HUES64 (cell line): ENCODE measurements at regions not wholly inside any gene's neighbourhood (a gene's known extent, or its start where the extent isn't known, plus 50 kb on each side); places are given as distances from the start of the nearest gene placed in this dataset.

Experiments used
- H3K27ac ChIP-seq: 2 replicates; pipeline ENCODE4 v1.7.0; 2013; ENCODE audit warnings: low read depth, low read length, inconsistent platforms
- H3K27me3 ChIP-seq: 2 replicates; pipeline ENCODE4 v1.6.1; 2013; ENCODE audit warnings: mild to moderate bottlenecking, low read length; ENCODE audit not compliant: insufficient read depth
- H3K36me3 ChIP-seq: 2 replicates; pipeline ENCODE4 v1.6.1; 2013; ENCODE audit warnings: mild to moderate bottlenecking, low read length; ENCODE audit not compliant: insufficient read depth
- H3K4me1 ChIP-seq: 2 replicates; pipeline ENCODE4 v1.6.1; 2013; ENCODE audit warnings: mild to moderate bottlenecking, low read length, moderate library complexity; ENCODE audit not compliant: insufficient read depth
- H3K4me3 ChIP-seq: 2 replicates; pipeline ENCODE4 v1.5.1; 2013; ENCODE audit warnings: mild to moderate bottlenecking, low read length, moderate library complexity
- H3K9ac ChIP-seq: 2 replicates; pipeline ENCODE4 v1.6.1; 2013; ENCODE audit warnings: mild to moderate bottlenecking, low read depth, low read length
- H3K9me3 ChIP-seq: 2 replicates; pipeline ENCODE4 v1.6.1; 2013; ENCODE audit warnings: low read depth, low read length; ENCODE audit not compliant: insufficient read depth
- WGBS: fragments of 150-250, 120-280 bp; methylation state at CpG from one replicate; pipeline ENCODE4 v1.1.7; 2013; ENCODE audit warnings: missing lambda C conversion rate; 5-methylcytosine and 5-hydroxymethylcytosine counted together

GRCh38 chr1:56433056-56433577, 146.2 kb downstream of the PLPP3 start:
- peaks cover 30% of the 10 kb centered on the region for H3K27me3 ChIP-seq
- WGBS, result 92% methylated on average over 4 of the region's 4 CpGs
- peaks cover 51% of the 10 kb centered on the region for H3K4me1 ChIP-seq
- H3K27ac ChIP-seq, result no peak overlapping the region
- H3K4me3 ChIP-seq, result no peak overlapping the region
- H3K9me3 ChIP-seq, result no peaks in the 10 kb centered on the region
- no peak overlapping the region for H3K9ac ChIP-seq
- no peaks in the 10 kb centered on the region for H3K36me3 ChIP-seq

GRCh38 chr1:56432166-56432971, 147.0 kb downstream of the PLPP3 start:
- Histone ChIP-seq H3K27ac (no peak overlapping the region), H3K4me3 (no peak overlapping the region), H3K9ac (no peak overlapping the region), H3K9me3 (no peaks in the 10 kb centered on the region), H3K27me3 (peaks cover 30% of the 10 kb centered on the region), H3K36me3 (no peaks in the 10 kb centered on the region), H3K4me1 (peaks cover 43% of the 10 kb centered on the region)
- 74% methylated on average over 8 of the region's 8 CpGs for WGBS

- no peaks in the 10 kb centered on the region for H3K36me3 ChIP-seq
- H3K4me1 ChIP-seq, result peaks cover 24% of the 10 kb centered on the region; the same call in 1 of the 2 replicates
- no peak overlapping the region for H3K27ac ChIP-seq
- H3K9ac ChIP-seq, result no peak overlapping the region
- peaks cover 28% of the 10 kb centered on the region for H3K27me3 ChIP-seq
- WGBS, result 83% methylated on average over 4 of the region's 4 CpGs
- H3K4me3 ChIP-seq, result no peak overlapping the region
- H3K9me3 ChIP-seq, result no peaks in the 10 kb centered on the region
Observed at GRCh38 chr1:56430141-56430839, 149.1 kb downstream of the PLPP3 start.

DNA sequence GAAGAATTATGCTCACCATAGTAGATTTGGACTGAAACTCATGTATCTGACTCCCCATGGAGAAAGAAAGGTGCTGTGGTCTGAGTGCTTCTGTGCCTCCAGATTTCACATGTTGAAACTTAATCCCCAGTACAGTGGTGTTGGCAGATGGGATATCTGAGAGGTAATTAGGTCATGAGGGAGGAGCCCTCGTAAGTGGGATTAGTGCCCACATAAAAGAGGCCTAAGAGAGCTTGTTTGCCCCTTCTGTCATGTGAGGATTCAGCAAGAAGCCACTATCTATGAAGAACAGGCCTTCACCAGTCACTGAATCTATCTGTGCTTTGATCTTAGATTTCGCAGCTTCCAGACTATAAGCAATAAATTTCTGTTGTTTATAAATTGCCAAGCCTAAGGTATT, 150.1 kb downstream of the PLPP3 start:
- H3K27me3 ChIP-seq, result peaks cover 18% of the 10 kb centered on the region
- H3K4me3 ChIP-seq, result no peak overlapping the region
- H3K27ac ChIP-seq, result no peak overlapping the region
- H3K9me3 ChIP-seq, result no peaks in the 10 kb centered on the region
- no peaks in the 10 kb centered on the region for H3K36me3 ChIP-seq
- peaks cover 21% of the 10 kb centered on the region; the same call in 1 of the 2 replicates for H3K4me1 ChIP-seq
- no peak overlapping the region for H3K9ac ChIP-seq
- WGBS, result 94% methylated on average over 2 of the region's 2 CpGs

- Histone ChIP-seq H3K9me3 (no peaks in the 10 kb centered on the region), H3K36me3 (no peaks in the 10 kb centered on the region), H3K4me1 (peaks cover 10% of the 10 kb centered on the region; the same call in 1 of the 2 replicates), H3K4me3 (no peak overlapping the region), H3K27ac (no peak overlapping the region), H3K27me3 (peaks cover 3% of the 10 kb centered on the region; the same call in 1 of the 2 replicates), H3K9ac (no peak overlapping the region)
- 78% methylated on average over 1 of the region's 1 CpG for WGBS
Observed at GRCh38 chr1:56426587-56427381, 152.6 kb downstream of the PLPP3 start.

DNA sequence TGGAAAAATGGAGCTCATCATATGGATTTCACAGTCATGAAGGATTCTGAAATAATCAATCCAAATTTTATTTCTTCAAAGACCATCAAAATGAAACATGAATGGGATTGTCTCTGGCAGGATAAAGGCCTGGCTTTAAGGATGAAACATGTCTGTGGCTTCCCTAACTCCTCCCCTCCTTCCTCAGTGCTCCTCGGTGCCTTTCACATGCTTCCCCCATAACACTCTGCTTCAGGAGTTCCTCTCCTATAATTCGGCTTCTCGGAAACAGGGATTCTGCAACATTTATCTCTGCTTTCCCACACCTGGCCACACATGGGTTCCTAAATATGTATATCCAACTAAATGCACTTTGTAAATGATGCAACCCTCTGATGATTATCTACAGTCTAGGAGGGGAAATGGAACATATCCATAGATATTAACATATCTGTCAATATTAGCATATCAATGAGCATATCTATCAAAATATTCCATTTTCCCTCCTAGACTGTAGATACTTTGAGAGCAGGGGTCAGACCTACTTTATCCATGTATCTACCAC, 153.8 kb downstream of the PLPP3 start:
- Histone ChIP-seq H3K4me3 (no peak overlapping the region), H3K36me3 (no peaks in the 10 kb centered on the region), H3K9me3 (no peaks in the 10 kb centered on the region), H3K9ac (no peak overlapping the region), H3K27me3 (no peaks in the 10 kb centered on the region), H3K27ac (no peak overlapping the region), H3K4me1 (peaks cover 7% of the 10 kb centered on the region; the same call in 1 of the 2 replicates)
- WGBS, result 91% methylated on average over 3 of the region's 3 CpGs

DNA sequence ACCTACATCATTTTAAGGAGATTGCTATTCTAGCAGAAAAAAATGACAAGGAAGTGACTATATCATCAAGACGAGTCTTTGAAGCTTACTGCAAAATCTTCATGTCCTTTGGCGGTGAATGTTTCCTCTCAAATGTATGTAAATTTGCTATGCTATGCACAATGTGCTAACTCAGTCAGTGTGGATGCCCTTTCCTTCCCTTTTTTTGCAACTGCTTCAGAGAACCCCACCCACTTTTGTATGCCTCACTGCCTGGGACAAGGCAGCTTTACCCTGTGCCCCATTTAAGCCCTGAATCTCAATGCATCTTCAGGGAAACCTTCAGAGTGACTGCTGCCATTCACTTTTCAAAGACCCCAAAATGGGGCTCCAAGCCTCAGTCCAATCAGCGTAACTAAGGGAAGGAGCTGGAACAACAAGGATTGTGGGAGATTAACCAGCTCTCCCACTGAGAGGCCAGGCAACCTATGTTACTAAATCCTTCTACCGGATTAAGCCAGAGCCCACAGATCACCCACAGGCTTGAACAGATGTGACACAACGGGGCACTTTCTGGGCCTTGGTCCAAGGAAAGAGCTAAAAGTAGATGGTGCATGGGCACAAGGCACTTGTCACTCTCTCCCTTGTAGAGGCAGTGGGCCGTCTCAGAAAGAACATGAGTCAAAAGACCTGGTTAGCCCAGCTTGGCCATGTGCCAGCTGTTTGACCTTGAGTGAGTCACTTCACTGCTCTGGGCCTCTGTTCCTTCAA, 154.4 kb downstream of the PLPP3 start:
- Histone ChIP-seq H3K36me3 (no peaks in the 10 kb centered on the region), H3K4me3 (no peak overlapping the region), H3K27ac (no peak overlapping the region), H3K27me3 (no peaks in the 10 kb centered on the region), H3K9ac (no peak overlapping the region), H3K4me1 (peaks cover 7% of the 10 kb centered on the region; the same call in 1 of the 2 replicates), H3K9me3 (no peaks in the 10 kb centered on the region)
- WGBS, result 91% methylated on average over 6 of the region's 6 CpGs

DNA sequence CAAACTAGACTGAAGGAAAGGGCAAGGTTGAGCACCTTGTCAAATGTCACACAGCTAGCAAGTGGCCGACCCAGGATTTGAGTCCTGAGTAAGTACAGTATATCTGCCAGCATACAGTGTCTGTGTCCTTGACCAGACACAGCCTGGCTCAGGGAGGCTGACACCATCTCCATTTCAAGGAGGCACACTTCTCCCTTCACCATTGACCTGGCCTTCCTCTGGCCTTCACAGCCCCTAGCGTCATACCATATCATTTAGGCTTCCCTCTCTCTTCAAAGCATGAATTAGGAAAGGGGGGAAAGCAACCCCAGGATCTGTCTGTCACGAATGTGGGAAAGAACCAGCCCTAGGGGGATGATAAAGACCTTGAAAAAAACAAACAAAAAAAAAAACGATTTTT, 155.6 kb downstream of the PLPP3 start:
- Histone ChIP-seq H3K9ac (no peak overlapping the region), H3K9me3 (no peaks in the 10 kb centered on the region), H3K4me3 (no peak overlapping the region), H3K4me1 (peaks cover 7% of the 10 kb centered on the region; the same call in 1 of the 2 replicates), H3K27me3 (no peaks in the 10 kb centered on the region), H3K36me3 (no peaks in the 10 kb centered on the region), H3K27ac (no peak overlapping the region)
- whole genome bisulfite sequencing, result 95% methylated on average over 2 of the region's 4 CpGs

DNA sequence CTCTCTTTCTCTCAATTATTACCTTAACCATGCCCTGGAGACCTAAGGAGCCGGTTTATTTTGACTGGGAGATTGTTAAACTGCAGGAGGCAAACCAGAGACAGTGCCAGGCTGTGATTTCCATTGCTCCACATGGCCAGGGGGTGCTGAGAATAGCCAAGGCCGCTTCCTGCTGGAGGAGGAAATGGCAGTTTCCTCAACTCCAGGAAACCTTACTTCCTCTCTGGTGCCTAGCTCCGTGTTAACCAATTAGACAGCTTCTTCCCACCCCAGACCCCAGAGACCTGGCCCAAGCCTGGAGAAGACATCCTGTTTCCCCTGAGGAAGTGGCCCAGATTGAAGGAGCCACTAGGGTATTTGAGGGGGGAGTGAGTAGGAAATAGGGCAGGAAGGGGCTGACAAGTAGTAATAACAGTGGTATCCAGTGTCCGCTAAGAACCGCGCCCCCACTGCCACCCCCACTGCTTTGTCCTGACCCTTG, 161.2 kb downstream of the PLPP3 start:
- peaks cover 10% of the 10 kb centered on the region for H3K4me1 ChIP-seq
- no peak overlapping the region for H3K9ac ChIP-seq
- no peaks in the 10 kb centered on the region for H3K9me3 ChIP-seq
- H3K4me3 ChIP-seq, result no peak overlapping the region
- H3K27ac ChIP-seq, result no peak overlapping the region
- WGBS, result 94% methylated on average over 6 of the region's 6 CpGs
- H3K27me3 ChIP-seq, result no peaks in the 10 kb centered on the region
- no peaks in the 10 kb centered on the region for H3K36me3 ChIP-seq

DNA sequence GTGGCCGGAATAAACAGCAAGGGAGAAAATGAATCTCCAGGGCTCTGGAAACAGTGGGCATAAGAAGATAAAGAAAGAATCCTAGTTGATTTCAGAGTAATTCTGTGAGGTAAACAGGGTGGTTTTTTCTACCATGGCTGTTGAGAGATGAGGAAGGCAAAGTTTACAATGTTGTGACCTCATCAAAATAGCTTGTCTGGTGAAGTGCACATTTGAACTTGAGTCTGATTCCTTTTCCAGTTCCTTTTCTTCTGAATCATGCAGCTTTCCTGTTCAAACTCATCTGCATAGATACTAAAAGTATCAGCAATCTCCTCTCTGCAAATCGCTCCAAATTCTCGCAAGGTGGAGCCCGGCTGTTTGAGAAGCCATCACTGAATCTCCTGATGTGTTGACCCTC, 161.7 kb downstream of the PLPP3 start:
- WGBS, result 89% methylated on average over 4 of the region's 4 CpGs

More for the DNA sequence above, 161.7 kb downstream of the PLPP3 start:
- no peak overlapping the region for H3K4me3 ChIP-seq
- H3K27me3 ChIP-seq, result no peaks in the 10 kb centered on the region
- no peaks in the 10 kb centered on the region for H3K36me3 ChIP-seq
- no peak overlapping the region for H3K9ac ChIP-seq
- H3K4me1 ChIP-seq, result peaks cover 10% of the 10 kb centered on the region
- no peaks in the 10 kb centered on the region for H3K9me3 ChIP-seq
- H3K27ac ChIP-seq, result no peak overlapping the region
